ENCODE measurements at regions not wholly inside any gene's neighbourhood (a gene's known extent, or its start where the extent isn't known, plus 50 kb on each side); places are given as distances from the start of the nearest gene placed in this dataset.

DNA sequence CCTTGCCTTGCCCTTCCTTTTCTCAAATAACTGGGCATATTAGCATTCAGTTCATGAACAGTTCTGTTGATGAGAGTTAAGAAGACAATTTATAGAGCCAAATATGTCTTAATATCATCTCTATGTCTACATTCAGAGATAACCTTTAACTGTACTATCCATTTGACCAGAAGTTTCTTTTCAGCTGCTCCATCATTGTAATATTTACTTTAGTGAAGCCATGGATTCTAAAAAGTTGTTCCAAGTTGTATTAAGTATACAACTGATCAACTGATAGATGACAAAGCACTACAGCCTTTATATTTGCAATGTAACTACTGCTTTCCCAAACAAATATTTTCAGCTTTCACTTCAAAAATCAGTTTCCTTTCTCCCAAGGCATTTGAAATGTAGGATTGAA lies 1252.7 kb downstream of the EPHA7 start:
- TF ChIP-seq, protein P1, sequence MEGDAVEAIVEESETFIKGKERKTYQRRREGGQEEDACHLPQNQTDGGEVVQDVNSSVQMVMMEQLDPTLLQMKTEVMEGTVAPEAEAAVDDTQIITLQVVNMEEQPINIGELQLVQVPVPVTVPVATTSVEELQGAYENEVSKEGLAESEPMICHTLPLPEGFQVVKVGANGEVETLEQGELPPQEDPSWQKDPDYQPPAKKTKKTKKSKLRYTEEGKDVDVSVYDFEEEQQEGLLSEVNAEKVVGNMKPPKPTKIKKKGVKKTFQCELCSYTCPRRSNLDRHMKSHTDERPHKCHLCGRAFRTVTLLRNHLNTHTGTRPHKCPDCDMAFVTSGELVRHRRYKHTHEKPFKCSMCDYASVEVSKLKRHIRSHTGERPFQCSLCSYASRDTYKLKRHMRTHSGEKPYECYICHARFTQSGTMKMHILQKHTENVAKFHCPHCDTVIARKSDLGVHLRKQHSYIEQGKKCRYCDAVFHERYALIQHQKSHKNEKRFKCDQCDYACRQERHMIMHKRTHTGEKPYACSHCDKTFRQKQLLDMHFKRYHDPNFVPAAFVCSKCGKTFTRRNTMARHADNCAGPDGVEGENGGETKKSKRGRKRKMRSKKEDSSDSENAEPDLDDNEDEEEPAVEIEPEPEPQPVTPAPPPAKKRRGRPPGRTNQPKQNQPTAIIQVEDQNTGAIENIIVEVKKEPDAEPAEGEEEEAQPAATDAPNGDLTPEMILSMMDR (IDR thresholded peaks at IDR 0.05; ENCODE audit: control insufficient read depth, extremely low read depth, insufficient read depth) = no peak
- no peak overlapping the region for H3K4me3 ChIP-seq (ENCODE audit: low read depth, low read length)
- DNase-seq (ENCODE audit: low read depth) = no peak

DNA sequence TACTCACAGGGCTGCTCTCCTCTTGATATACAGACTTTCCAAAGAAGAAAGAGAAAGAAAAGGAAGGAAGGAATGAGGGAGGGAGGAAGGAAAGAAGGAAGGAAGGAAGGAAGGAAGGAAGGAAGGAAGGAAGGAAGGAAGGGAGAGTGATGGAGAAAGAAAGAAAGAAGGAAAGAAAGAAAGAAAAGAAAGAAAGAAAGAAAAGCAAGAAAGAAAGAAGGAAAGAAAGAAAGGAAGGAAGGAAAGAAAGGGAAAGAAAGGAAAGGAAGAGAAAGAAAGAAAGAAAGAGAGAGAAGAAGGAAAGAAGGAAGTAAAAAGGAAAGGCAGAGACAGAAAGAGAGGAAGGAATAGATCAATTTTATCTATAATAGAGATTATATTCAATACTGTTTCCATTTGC lies 1257.4 kb downstream of the EPHA7 start:
- H3K4me3 ChIP-seq (ENCODE audit: low read depth, low read length) = no peak overlapping the region
- no peak for DNase-seq (ENCODE audit: low read depth)
- TF ChIP-seq, protein P1 (IDR thresholded peaks at IDR 0.05; ENCODE audit: control insufficient read depth, extremely low read depth, insufficient read depth) = no peak

DNA sequence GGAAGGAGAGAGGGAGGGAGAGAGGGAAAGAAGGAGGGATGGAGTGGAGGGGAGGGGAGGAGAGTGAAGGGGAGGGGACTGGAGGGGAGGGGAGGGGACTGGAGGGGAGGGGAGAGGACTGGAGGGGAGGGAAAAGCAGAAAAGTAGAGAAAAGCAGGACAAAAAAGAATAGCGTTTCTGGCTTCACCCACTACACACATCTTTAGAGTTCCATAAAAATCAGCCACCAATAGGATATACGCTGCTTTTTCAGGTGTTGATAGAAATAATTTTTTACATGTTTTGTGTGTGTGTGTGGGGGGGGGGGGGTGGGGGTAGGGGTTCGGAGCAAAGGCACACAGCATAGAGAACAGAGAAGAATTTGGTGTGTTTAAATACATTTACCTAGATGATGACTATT lies 1259.1 kb downstream of the EPHA7 start:
- DNase-seq (ENCODE audit: low read depth) = no peak
- no peak overlapping the region for H3K4me3 ChIP-seq (ENCODE audit: low read depth, low read length)
- TF ChIP-seq, protein P1 (IDR thresholded peaks at IDR 0.05; ENCODE audit: control insufficient read depth, extremely low read depth, insufficient read depth) = no peak

DNA sequence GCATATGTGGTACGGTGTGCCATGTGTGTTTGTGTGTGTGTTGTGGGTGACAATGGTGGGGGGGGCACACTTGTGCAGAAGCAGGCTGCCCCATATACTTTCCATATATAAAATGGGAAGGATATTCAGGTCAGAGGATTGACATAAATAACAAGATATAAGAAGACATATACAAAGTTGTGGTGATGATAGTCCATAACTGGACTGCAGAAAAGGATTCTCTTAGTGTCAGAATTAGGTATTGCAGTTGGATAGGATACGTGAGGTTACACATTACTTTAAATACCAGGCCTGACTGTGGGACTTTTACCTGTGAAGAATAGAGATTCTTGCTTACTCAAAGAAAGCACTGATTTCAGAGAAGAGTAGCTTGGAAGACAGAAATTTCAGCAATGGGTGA lies 1260.3 kb downstream of the EPHA7 start:
- H3K4me3 ChIP-seq (ENCODE audit: low read depth, low read length) = no peak overlapping the region
- DNase-seq (ENCODE audit: low read depth) = no peak
- TF ChIP-seq, protein P1 (IDR thresholded peaks at IDR 0.05; ENCODE audit: control insufficient read depth, extremely low read depth, insufficient read depth) = no peak

DNA sequence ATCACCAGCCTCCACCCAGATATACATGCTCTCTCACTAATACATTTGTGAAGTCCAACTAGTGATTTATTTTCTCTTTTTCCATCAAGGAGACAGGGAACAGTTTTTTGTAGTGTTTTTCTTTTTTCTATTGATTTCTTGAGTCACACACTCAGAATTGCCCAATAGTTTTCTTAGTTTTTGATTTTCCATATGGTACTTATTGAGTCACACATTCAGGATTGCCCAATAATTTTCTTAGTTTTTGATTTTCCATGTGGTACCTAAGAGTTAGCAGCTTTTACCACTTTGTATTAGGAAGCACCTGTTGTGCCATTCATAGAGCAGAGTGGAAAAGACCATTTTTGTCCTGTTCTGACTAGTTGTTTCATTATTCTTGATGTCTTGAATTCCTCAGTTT lies 1268.8 kb downstream of the EPHA7 start:
- no peak overlapping the region for H3K4me3 ChIP-seq (ENCODE audit: low read depth, low read length)
- TF ChIP-seq, protein P1 (IDR thresholded peaks at IDR 0.05; ENCODE audit: control insufficient read depth, extremely low read depth, insufficient read depth) = no peak
- no peak for DNase-seq (ENCODE audit: low read depth)

DNA sequence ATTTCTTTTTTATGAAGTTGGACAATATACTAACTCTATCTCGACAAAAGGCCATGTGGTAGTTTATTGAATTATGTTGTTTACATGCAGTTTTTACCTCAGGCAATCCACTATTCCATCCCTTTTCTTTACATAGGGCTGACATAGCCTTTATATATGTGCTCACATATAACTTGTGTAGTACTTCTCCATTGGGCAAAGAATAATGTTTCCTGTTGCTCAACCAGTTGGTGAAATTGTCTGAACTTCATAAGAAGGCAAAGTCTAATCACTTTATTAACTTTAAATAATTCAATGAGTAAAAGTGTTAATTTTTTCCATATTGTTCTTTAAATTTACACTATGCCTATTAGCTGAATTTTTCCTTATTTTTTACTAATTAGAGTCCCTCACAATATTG lies 1272.1 kb downstream of the EPHA7 start:
- no peak overlapping the region for H3K4me3 ChIP-seq (ENCODE audit: low read depth, low read length)
- no peak for DNase-seq (ENCODE audit: low read depth)
- TF ChIP-seq, protein P1 (IDR thresholded peaks at IDR 0.05; ENCODE audit: control insufficient read depth, extremely low read depth, insufficient read depth) = no peak

DNA sequence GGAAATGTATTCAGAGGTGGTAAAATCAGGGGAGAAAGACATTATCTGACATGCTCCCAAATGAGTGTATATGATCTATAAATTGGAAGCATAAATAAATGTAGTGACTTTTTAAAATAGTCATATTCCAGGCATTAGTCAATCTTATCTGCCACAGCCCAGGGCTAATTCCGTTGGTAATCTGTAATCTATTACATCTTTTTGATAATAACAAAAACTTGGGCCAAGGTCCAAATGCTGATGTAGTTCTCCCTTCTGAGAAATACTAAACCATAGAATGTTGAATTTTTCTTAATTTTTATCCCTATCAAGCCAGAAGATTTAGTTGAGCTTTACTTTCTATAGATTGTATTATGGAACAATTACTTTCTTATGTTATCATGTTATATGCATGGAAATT lies 1279.8 kb downstream of the EPHA7 start:
- DNase-seq (ENCODE audit: low read depth) = no peak
- no peak overlapping the region for H3K4me3 ChIP-seq (ENCODE audit: low read depth, low read length)
- TF ChIP-seq, protein P1 (IDR thresholded peaks at IDR 0.05; ENCODE audit: control insufficient read depth, extremely low read depth, insufficient read depth) = no peak
